ENCODE measurements at regions not wholly inside any gene's neighbourhood (a gene's known extent, or its start where the extent isn't known, plus 50 kb on each side); places are given as distances from the start of the nearest gene placed in this dataset.

- TF ChIP-seq CTCF (IDR thresholded peaks at IDR 0.05; ENCODE audit: low read depth, low read length) (no peak), POLR2A (IDR thresholded peaks at IDR 0.05; ENCODE audit: extremely low read depth, insufficient read length) (no peak), MAX (IDR thresholded peaks at IDR 0.05; ENCODE audit: low read depth, low read length) (no peak), MYC (IDR thresholded peaks at IDR 0.05; ENCODE audit: low read depth, low read length) (no peak)
Measured at GRCh38 chr6:118746145-118746824, 94.9 kb upstream of the CEP85L start.
